ENCODE measurements at regions not wholly inside any gene's neighbourhood (a gene's known extent, or its start where the extent isn't known, plus 50 kb on each side); places are given as distances from the start of the nearest gene placed in this dataset.

- TF ChIP-seq CTCF (IDR thresholded peaks at IDR 0.05; ENCODE audit: control extremely low read depth in 1 of 3, insufficient read depth in 1 of 3, low read depth in 1 of 3, low read length in 3 of 3) = no peak
- no peak for TF ChIP-seq ATF2 (IDR thresholded peaks at IDR 0.05; ENCODE audit: low read length)
- no peak for TF ChIP-seq MAX (IDR thresholded peaks at IDR 0.05)
Measured at GRCh38 chr7:54080525-54080924, 461.6 kb upstream of the VSTM2A start (continued).

Data from H1 (cell line).